ENCODE measurements at regions not wholly inside any gene's neighbourhood (a gene's known extent, or its start where the extent isn't known, plus 50 kb on each side); places are given as distances from the start of the nearest gene placed in this dataset.
"Not testable (repeated sequence)": the region's sequence is repeated elsewhere in the genome, so short reads cannot be mapped to it uniquely, and the experiment has no call there.

GRCh38 chr1:104973516-104973915, 1223.8 kb downstream of the AMY1C start:
- DNase-seq (ENCODE audit: low read depth) = no peak

GRCh38 chr1:104979651-104980050, 1230.0 kb downstream of the AMY1C start:
- no peak for DNase-seq (ENCODE audit: low read depth)

- no peak for DNase-seq (ENCODE audit: low read depth)
Observed at GRCh38 chr1:104987210-104987609, 1237.5 kb downstream of the AMY1C start.

DNA sequence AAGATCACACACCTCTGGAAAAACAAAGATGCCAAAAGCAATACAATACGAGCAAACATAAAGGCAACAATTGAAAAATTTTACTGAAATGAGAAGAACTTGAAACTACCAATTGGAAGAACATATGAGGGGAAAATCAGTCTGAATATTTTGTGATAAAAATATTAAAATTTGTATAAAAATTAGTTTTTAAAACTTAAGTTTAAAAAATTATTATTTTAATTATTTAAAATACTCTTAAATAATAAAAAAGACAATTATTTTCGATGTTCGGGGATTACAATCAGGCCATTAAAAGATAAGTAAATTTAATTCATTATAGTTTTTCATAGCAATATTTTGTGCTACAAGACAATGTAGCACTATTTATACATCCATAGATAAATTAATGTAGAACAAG, 1239.3 kb downstream of the AMY1C start:
- DNase-seq (ENCODE audit: low read depth) = no peak

- no peak for DNase-seq (ENCODE audit: low read depth)
Observed at GRCh38 chr1:104991702-104992101, 1242.0 kb downstream of the AMY1C start.

DNA sequence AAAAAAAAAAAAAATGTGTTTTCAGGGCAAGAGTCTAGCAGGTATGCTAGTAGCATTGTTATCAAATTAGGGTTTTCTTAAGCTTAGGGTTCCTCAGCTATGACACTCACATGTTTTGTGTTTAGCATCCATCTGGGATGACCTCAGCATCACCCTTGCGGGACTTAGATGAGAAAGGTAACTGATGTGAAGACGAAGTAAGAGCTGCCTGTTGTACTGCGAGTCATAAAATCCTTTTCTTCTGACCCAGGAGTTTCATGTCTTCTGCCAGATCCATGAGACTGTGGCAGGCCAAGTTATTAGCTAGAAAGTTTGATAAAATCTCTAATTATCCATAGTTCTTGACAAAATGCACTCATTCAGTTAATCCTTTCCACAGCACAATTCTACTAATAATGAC, 1251.1 kb downstream of the AMY1C start:
- no peak for DNase-seq (ENCODE audit: low read depth)

DNA sequence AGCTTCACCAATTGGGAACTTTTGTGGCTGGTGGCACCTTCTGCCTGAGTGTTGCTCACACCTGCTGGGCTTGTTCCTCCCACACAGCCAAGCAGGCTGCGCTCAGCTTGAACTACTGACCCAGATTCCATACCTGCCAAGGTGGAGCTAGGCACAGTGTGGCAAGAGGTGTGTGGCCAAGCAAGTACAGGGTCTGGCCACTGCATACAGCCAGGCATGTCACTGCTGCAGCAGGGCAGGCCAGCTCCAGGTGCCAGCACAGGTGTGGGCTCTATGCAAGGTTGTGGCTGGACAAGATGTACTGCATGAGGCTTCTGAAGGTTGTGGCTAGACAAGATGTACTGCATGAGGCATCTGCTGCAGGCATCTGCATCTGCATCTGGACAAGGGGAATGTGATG, 1254.8 kb downstream of the AMY1C start:
- DNase-seq (ENCODE audit: low read depth) = no peak

GRCh38 chr1:105005594-105006195, 1256.0 kb downstream of the AMY1C start:
- DNase-seq (ENCODE audit: low read depth) = no peak

DNA sequence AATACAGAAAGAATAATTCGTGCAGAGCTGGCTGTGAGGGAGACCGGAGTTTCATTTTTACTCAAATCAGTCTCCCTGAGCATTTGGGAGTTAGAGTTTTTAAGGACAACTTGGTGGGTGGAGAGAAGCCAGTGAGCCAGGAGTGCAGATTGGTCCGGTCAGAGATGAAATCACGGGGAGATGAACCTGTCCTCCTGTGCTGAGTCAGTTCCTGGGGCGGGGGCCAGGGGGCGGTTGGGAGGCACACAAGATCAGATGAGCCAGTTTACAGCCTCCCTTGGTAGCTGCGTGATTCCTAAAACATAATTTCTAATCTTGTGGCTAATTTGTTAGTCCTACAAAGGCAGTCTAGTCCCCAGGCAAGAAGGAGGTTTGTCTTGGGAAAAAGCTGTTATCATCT, 1267.9 kb downstream of the AMY1C start:
- DNase-seq (ENCODE audit: low read depth) = no peak

GRCh38 chr1:105023719-105024118, 1274.0 kb downstream of the AMY1C start:
- DNase-seq (ENCODE audit: low read depth) = no peak

GRCh38 chr1:105027838-105028471, 1278.3 kb downstream of the AMY1C start:
- no peak for DNase-seq (ENCODE audit: low read depth)

- DNase-seq (ENCODE audit: low read depth) = no peak
Observed at GRCh38 chr1:105072446-105072845, 1322.7 kb downstream of the AMY1C start.

GRCh38 chr1:105072850-105073249, 1323.2 kb downstream of the AMY1C start:
- no peak for DNase-seq (ENCODE audit: low read depth)

DNA sequence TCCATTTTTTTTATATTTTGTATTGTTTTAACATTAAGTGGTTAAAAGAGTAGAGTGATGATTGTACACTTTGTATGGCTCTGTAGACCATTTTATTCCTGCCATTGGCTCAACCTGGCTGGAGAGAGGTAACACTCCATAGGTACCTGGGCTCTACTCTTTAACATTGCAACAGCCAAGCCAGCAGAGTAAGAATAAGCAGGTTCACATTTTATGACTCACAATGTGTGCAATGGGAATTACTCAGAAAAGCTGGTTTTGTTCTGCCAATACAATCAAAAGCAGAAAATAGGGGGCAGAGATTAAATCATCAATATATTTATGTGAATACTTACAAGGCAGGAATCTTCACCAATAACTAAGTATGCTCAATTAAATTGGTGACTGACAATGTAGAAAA, 1324.0 kb downstream of the AMY1C start:
- DNase-seq (ENCODE audit: low read depth) = no peak

GRCh38 chr1:105083611-105084010, 1333.9 kb downstream of the AMY1C start:
- no peak for DNase-seq (ENCODE audit: low read depth)

- DNase-seq (ENCODE audit: low read depth) = no peak
Observed at GRCh38 chr1:105087506-105087905, 1337.8 kb downstream of the AMY1C start.

- no peak for DNase-seq (ENCODE audit: low read depth)
Observed at GRCh38 chr1:105088166-105088565, 1338.5 kb downstream of the AMY1C start.

DNA sequence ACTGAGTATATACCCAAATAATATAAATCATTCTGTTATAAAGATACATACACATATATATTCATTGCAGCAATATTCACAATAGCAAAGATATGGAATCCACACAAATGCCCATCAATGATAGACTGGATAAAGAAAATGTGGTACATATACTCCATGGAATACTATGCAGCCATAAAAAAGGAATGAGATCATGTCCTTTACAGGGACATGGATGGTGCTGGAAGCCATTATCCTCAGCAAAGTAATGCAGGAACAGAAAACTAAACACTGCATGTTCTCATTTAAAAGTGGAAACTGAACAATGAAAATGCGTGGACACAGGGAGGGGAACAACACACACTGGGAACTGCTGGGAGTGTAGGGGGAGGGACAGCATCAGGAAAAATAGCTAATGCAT, 1344.2 kb downstream of the AMY1C start:
- not testable (repeated sequence) for DNase-seq (ENCODE audit: low read depth)

DNA sequence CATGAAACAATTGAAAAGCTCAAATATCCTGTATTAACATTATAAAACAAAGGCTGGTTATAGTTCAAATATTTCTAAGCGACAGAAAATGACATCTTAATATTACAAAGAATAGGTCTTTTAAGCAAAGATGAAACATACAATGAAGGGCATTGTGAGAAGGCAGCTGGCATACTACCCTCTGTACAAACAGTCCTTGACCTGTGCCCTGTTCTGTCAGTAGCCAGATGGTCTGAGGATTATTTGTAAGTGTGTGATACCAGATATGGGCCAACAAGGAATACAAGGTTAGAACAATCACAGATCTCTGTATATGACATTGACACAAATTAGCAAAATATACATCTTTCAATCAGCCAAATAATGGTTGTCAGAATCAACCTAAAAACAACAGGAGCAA, 1350.4 kb downstream of the AMY1C start:
- DNase-seq (ENCODE audit: low read depth) = no peak

- no peak for DNase-seq (ENCODE audit: low read depth)
Observed at GRCh38 chr1:105101261-105101660, 1351.6 kb downstream of the AMY1C start.

- DNase-seq (ENCODE audit: low read depth) = no peak
Observed at GRCh38 chr1:105102371-105102770, 1352.7 kb downstream of the AMY1C start.

DNA sequence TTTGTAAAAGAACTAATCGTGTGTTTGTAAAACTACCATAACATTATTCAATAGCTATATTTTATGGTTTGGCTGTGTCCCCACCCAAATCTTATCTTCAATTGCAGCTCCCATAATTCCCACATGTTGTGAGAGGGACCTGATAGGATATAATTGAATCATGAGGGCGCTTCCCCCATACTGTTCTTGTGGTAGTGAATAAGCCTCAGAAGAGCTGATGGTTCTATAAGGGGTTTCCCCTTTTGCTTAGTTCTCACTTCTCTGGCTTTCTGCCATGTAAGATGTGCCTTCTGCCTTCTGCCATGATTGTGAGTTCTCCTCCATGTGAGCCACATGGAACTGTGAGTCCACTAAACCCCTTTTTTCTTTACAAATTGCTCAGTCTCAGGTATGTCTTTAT, 1372.3 kb downstream of the AMY1C start:
- no peak for DNase-seq (ENCODE audit: low read depth)

- no peak for DNase-seq (ENCODE audit: low read depth)
Observed at GRCh38 chr1:105137543-105138457, 1388.1 kb downstream of the AMY1C start.
